H9 (cell line): ENCODE measurements at regions not wholly inside any gene's neighbourhood (a gene's known extent, or its start where the extent isn't known, plus 50 kb on each side); places are given as distances from the start of the nearest gene placed in this dataset.

Experiments
- DNase-seq: peaks from one replicate; pipeline ENCODE4 v3.0.0-alpha.2; 2017
- H2AFZ ChIP-seq: one replicate; pipeline ENCODE4 v1.6.1; 2013; ENCODE audit warnings: mild to moderate bottlenecking, low read length, control low read depth, moderate library complexity
- H2AK5ac ChIP-seq: 2 replicates; pipeline ENCODE4 v1.6.1; 2013; ENCODE audit warnings: low read length, control low read depth, mixed read lengths; ENCODE audit not compliant: insufficient read length
- H2BK120ac ChIP-seq: one replicate; pipeline ENCODE4 v1.6.1; 2013; ENCODE audit warnings: low read depth, mild to moderate bottlenecking, low read length, control low read depth, inconsistent platforms; ENCODE audit not compliant: poor library complexity, severe bottlenecking
- H2BK12ac ChIP-seq: 2 replicates; pipeline ENCODE4 v1.6.1; 2013; ENCODE audit warnings: low read length, control low read depth, mixed read lengths, low read depth; ENCODE audit not compliant: insufficient read length
- H2BK15ac ChIP-seq: 2 replicates; pipeline ENCODE4 v1.6.1; 2013; ENCODE audit warnings: low read depth, low read length, control low read depth
- H2BK20ac ChIP-seq: one replicate; pipeline ENCODE4 v1.6.1; 2013; ENCODE audit warnings: low read depth, mild to moderate bottlenecking, low read length, control low read depth, inconsistent platforms; ENCODE audit not compliant: poor library complexity, severe bottlenecking
- H2BK5ac ChIP-seq: 2 replicates; pipeline ENCODE4 v1.6.1; 2013; ENCODE audit warnings: low read length, control low read depth, mixed read lengths; ENCODE audit not compliant: insufficient read length
- H3K14ac ChIP-seq: 2 replicates; pipeline ENCODE4 v1.6.1; 2013; ENCODE audit warnings: low read length, control low read depth; ENCODE audit not compliant: insufficient read depth
- H3K18ac ChIP-seq: 2 replicates; pipeline ENCODE4 v1.6.1; 2013; ENCODE audit warnings: low read depth, mild to moderate bottlenecking, mixed read lengths, low read length, control low read depth; ENCODE audit not compliant: insufficient read length
- H3K23ac ChIP-seq: 2 replicates; pipeline ENCODE4 v1.6.1; 2013; ENCODE audit warnings: low read length, control low read depth, mixed read lengths, low read depth; ENCODE audit not compliant: insufficient read length
- H3K23me2 ChIP-seq: 2 replicates; pipeline ENCODE4 v1.6.1; 2013; ENCODE audit warnings: low read depth, mild to moderate bottlenecking, mixed read lengths, low read length, control low read depth; ENCODE audit not compliant: insufficient read length, poor library complexity, severe bottlenecking
- H3K27ac ChIP-seq: 2 replicates; pipeline ENCODE4 v1.5.1; 2013; ENCODE audit warnings: low read length, control low read depth, mixed read lengths, low read depth; ENCODE audit not compliant: insufficient read length
- H3K27me3 ChIP-seq: 2 replicates; pipeline ENCODE4 v1.6.1; 2013; ENCODE audit warnings: low read length, control low read depth, inconsistent platforms; ENCODE audit not compliant: insufficient read depth
- H3K4ac ChIP-seq: 2 replicates; pipeline ENCODE4 v1.6.1; 2013; ENCODE audit warnings: low read depth, mild to moderate bottlenecking, control low read depth, inconsistent platforms, low read length, moderate library complexity
- H3K4me1 ChIP-seq: 2 replicates; pipeline ENCODE4 v1.6.1; 2013; ENCODE audit warnings: low read length, control low read depth, inconsistent platforms; ENCODE audit not compliant: insufficient read depth
- H3K4me2 ChIP-seq: 2 replicates; pipeline ENCODE4 v1.6.1; 2013; ENCODE audit warnings: low read length, control low read depth, mixed read lengths; ENCODE audit not compliant: insufficient read length, insufficient read depth
- H3K56ac ChIP-seq: 2 replicates; pipeline ENCODE4 v1.6.1; 2013; ENCODE audit warnings: low read depth, mild to moderate bottlenecking, mixed read lengths, low read length, control low read depth; ENCODE audit not compliant: insufficient read length
- H3K79me1 ChIP-seq: 2 replicates; pipeline ENCODE4 v1.6.1; 2013; ENCODE audit warnings: low read depth, mild to moderate bottlenecking, moderate library complexity, low read length, control low read depth, inconsistent platforms; ENCODE audit not compliant: insufficient read depth, poor library complexity, severe bottlenecking
- H3K79me2 ChIP-seq: 2 replicates; pipeline ENCODE4 v1.6.1; 2013; ENCODE audit warnings: low read length, control low read depth, inconsistent platforms; ENCODE audit not compliant: insufficient read depth
- H3K9ac ChIP-seq: 2 replicates; pipeline ENCODE4 v1.6.1; 2013; ENCODE audit warnings: low read length, control low read depth, mixed read lengths; ENCODE audit not compliant: insufficient read length; ENCODE audit errors: extremely low read depth
- H3K9me3 ChIP-seq: one replicate; pipeline ENCODE4 v1.6.1; 2013; ENCODE audit warnings: low read depth, low read length, inconsistent platforms; ENCODE audit not compliant: control insufficient read depth
- H3T11ph ChIP-seq: one replicate; pipeline ENCODE4 v1.6.1; 2013; ENCODE audit warnings: mild to moderate bottlenecking, low read length, control low read depth, inconsistent platforms
- H4K20me1 ChIP-seq: one replicate; pipeline ENCODE4 v1.6.1; 2013; ENCODE audit not compliant: control insufficient read depth, insufficient read length, insufficient read depth
- H4K5ac ChIP-seq: 2 replicates; pipeline ENCODE4 v1.6.1; 2013; ENCODE audit warnings: low read depth, mild to moderate bottlenecking, mixed read lengths, low read length, control low read depth; ENCODE audit not compliant: insufficient read length
- H4K8ac ChIP-seq: replicated peaks from 2 replicates; pipeline ENCODE4 v1.6.1; 2013; ENCODE audit warnings: low read length, control low read depth, mixed read lengths, low read depth; ENCODE audit not compliant: insufficient read length
- H4K91ac ChIP-seq: 2 replicates; pipeline ENCODE4 v1.6.1; 2013; ENCODE audit warnings: low read depth, mild to moderate bottlenecking, moderate library complexity, mixed read lengths, low read length, control low read depth; ENCODE audit not compliant: insufficient read length
- H3K27ac Mint-ChIP-seq, 3 experiments: 2 replicates in 2 of 3; 3 replicates in 1 of 3; pipeline ENCODE4 v1.8.0; 2020 to 2021; ENCODE audit warnings: mixed read lengths in 3 of 3, mild to moderate bottlenecking in 1 of 3, moderate library complexity in 1 of 3
- H3K27me3 Mint-ChIP-seq: 2 replicates; pipeline ENCODE4 v1.8.0; 2021; ENCODE audit warnings: low read depth, mild to moderate bottlenecking, moderate library complexity, mixed read lengths
- H3K36me3 Mint-ChIP-seq, 3 experiments: 2 replicates in 2 of 3; 3 replicates in 1 of 3; pipeline ENCODE4 v1.8.0; 2020 to 2021; ENCODE audit warnings: low read depth in 3 of 3, mixed read lengths in 3 of 3; ENCODE audit not compliant: insufficient read depth in 1 of 3
- H3K4me1 Mint-ChIP-seq, 2 experiments: 2 replicates each; pipeline ENCODE4 v1.8.0; 2020; ENCODE audit warnings: mixed read lengths in 2 of 2
- H3K4me3 Mint-ChIP-seq, 2 experiments: 2 replicates in 1 of 2; 3 replicates in 1 of 2; pipeline ENCODE4 v1.8.0; 2020 to 2021; ENCODE audit warnings: mild to moderate bottlenecking in 2 of 2, mixed read lengths in 2 of 2, moderate library complexity in 1 of 2
- H3K9me3 Mint-ChIP-seq, 2 experiments: 2 replicates in 1 of 2; 3 replicates in 1 of 2; pipeline ENCODE4 v1.8.0; 2020; ENCODE audit warnings: mild to moderate bottlenecking in 2 of 2, mixed read lengths in 2 of 2, moderate library complexity in 1 of 2
- WGBS: extraction: QIAGEN DNeasy Blood & Tissue Kit; methylation state at CpG from one replicate; pipeline ENCODE4 v1.1.7; 2013; ENCODE audit warnings: missing lambda C conversion rate, low lambda C conversion rate, mixed read lengths; ENCODE audit not compliant: insufficient read length; ENCODE audit errors: extremely low coverage; 5-methylcytosine and 5-hydroxymethylcytosine counted together
- TF ChIP-seq, protein P1 (sequence below): fragments of 200-600 bp; sonication (generic); conservative IDR thresholded peaks from 3 replicates; pipeline ENCODE4 v1.8.0; 2021; ENCODE audit warnings: antibody characterized with exemption, mild to moderate bottlenecking

DNA sequence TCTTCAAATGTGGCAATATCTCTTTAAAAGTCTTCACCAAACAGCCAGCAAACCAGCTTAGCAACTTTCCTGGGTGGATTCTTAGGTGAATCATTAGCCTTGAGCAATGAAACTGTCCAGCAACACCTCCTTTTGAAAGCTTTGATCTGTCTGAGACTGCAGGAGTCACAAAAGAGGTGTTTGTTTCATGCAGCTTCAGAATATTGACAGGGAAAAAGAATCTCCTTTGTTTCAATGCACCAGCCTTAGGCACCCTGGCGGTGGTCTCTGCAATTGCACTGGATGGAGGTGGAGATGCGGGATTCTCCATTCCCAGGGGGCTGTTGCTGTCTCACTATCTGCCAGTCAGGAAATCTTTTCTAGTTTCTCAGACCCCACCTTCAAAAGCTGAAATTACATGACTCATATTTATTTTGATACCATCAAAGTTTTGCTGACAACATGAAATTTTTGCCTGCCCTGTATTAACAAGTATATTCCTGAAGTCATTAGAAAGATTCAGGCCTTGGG, 76.0 kb upstream of the DSG1 start:
- H3K4me2 ChIP-seq = no peak overlapping the region
- peak; percentile 67 for DNase-seq
- no peaks in the 10 kb centered on the region for H3K23me2 ChIP-seq
- H3K23ac ChIP-seq = no peak overlapping the region
- H2BK120ac ChIP-seq = no peak overlapping the region
- no peak overlapping the region for H3K18ac ChIP-seq
- H4K5ac ChIP-seq = no peak overlapping the region
- Mint-ChIP-seq H3K27ac (0 out of 7 replicates have a peak overlapping the region, but pooled peaks of 1 of the 3 experiments have one; percentile 44), H3K9me3 (no peaks in the 10 kb centered on the region; a peak in 1 of 5 replicates), H3K4me3 (no peak overlapping the region), H3K36me3 (no peaks in the 10 kb centered on the region), H3K4me1 (peaks cover 43 to 44% of the 10 kb centered on the region in 2 experiments), H3K27me3 (no peaks in the 10 kb centered on the region)
- no peak overlapping the region for H3K4ac ChIP-seq
- H2BK20ac ChIP-seq = no peak overlapping the region
- WGBS = no CpG with 5 or more reads among the region's 2 CpGs
- TF ChIP-seq, protein P1, sequence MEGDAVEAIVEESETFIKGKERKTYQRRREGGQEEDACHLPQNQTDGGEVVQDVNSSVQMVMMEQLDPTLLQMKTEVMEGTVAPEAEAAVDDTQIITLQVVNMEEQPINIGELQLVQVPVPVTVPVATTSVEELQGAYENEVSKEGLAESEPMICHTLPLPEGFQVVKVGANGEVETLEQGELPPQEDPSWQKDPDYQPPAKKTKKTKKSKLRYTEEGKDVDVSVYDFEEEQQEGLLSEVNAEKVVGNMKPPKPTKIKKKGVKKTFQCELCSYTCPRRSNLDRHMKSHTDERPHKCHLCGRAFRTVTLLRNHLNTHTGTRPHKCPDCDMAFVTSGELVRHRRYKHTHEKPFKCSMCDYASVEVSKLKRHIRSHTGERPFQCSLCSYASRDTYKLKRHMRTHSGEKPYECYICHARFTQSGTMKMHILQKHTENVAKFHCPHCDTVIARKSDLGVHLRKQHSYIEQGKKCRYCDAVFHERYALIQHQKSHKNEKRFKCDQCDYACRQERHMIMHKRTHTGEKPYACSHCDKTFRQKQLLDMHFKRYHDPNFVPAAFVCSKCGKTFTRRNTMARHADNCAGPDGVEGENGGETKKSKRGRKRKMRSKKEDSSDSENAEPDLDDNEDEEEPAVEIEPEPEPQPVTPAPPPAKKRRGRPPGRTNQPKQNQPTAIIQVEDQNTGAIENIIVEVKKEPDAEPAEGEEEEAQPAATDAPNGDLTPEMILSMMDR = peak; percentile 84
- H2BK12ac ChIP-seq = no peak overlapping the region
- H3T11ph ChIP-seq = no peak overlapping the region
- H3K79me1 ChIP-seq = no peaks in the 10 kb centered on the region
- H4K91ac ChIP-seq = no peak overlapping the region
- no peak overlapping the region for H2AFZ ChIP-seq
- H3K27ac ChIP-seq = no peak overlapping the region
- H4K8ac ChIP-seq = no peak overlapping the region
- H2BK5ac ChIP-seq = no peak overlapping the region
- no peaks in the 10 kb centered on the region for H3K9me3 ChIP-seq
- H3K79me2 ChIP-seq = no peaks in the 10 kb centered on the region
- H2AK5ac ChIP-seq = no peak overlapping the region
- H3K9ac ChIP-seq = no peak overlapping the region
- no peak overlapping the region for H3K56ac ChIP-seq
- H3K27me3 ChIP-seq = no peaks in the 10 kb centered on the region
- no peak overlapping the region for H2BK15ac ChIP-seq
- no peak overlapping the region for H3K14ac ChIP-seq
- H3K4me1 ChIP-seq = peaks cover 10% of the 10 kb centered on the region; the same call in 1 of the 2 replicates
- H4K20me1 ChIP-seq = no peaks in the 10 kb centered on the region
